Stimulated activated CD4-positive, alpha-beta T cell treated with anti-CD3 and anti-CD28 coated beads, TNF-alpha, amount 100 ng/mL, for 48 hours (primary cell): ENCODE measurements at regions not wholly inside any gene's neighbourhood (a gene's known extent, or its start where the extent isn't known, plus 50 kb on each side); places are given as distances from the start of the nearest gene placed in this dataset.

Source experiments
- DNase-seq, 3 donors: peaks; one replicate each; pipeline ENCODE4 v3.0.0-alpha.2; 2020; ENCODE audit warnings: low read depth in 3 of 3

DNA sequence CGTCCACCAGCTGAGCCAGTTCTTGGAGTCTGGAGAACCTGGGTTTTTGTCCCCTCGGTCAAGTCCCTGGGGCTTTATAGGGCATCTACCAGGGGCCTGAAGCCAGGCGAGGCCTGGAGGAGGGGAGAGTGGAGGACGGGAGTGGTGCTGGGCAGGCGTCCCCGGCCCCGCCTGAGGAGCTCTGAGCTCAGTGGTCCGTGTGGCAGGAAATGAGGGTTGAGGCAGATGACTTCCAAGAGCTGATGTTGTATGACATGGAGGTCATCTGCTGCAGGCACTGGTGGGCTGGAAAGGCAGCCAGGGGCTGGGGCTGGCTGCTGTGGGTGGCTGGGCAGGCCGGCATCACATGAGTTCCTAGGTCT, 118.5 kb upstream of the HS6ST1 start:
- DNase-seq = no peak

DNA sequence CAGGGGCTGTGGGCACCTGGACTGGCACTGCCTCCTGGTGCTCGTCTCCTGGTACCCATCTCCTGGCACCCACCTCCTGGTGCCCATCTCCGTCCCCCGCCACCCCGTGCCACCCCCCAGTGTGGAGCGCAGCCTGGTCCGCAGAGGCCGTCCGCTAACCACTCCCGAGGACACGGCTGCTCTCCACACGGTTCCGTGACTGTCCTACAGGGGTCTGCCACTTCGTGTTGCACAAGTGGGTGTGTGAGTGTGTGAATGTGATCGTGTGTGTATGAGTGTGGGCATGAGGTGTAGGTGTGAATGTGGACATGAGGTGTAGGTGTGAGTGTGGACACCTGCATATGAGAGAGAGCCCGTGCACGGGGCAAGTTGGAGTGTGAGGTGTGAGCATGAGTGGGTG, 119.4 kb upstream of the HS6ST1 start:
- no peak for DNase-seq

DNA sequence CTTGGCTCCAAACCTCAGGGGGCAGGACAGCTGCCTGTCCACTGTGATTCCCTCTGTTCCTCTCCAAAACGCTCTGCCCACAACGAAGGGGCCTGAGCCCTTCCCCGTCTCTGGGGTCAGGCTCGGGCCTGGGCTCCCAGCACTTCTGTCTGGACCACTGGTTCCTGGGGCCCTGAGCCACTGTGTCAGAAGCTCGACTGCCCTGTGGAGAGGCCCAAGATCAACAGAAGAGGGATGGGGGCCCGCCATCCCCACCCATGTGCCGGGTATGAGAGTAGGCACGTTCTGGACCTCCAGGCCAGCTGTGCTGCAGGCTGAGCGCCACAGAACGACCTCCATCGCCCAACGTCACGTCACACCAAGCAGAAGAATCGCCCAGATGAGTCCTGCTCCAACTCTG, 119.9 kb upstream of the HS6ST1 start:
- DNase-seq = no peak

DNA sequence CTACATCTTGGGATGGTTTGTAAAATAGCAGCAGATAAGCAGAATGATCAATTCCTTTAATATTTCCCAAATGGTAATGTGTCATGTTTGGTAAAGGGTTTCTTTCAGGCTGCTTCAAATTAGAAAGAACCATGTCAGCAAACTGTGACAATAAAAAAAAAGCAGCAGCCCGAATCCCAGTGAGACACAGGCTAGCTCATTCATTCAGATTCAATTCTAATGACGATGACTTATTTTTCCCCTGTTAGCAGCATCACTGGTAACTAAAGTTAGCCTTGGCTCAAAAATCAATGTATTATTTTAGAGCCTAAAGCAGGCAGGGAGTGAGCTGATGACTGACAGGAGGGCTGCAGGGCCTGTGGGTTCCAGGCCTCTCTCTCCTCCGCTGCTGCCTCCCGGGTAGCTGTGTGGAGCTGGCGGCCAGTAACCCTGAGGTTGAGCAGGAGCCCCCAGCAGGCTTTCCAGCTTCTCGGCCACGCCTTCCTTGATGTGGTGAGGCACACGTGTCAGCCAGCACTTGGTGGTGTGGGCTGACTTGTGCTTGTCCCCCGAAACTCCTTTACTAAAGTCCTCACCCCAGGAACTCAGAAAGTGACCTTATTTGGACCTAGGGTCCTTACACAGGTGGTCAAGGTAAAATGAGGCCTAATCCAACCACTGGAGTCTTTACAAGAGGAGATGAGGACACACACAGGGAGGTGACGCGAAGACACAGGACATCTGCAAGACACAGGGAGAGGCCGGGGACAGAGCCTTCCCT, 120.5 kb upstream of the HS6ST1 start:
- DNase-seq = no peak

- no peak for DNase-seq
Measured at GRCh38 chr2:128439791-128440665, 121.4 kb upstream of the HS6ST1 start.

GRCh38 chr2:128440666-128441340, 122.1 kb upstream of the HS6ST1 start:
- no peak for DNase-seq

DNA sequence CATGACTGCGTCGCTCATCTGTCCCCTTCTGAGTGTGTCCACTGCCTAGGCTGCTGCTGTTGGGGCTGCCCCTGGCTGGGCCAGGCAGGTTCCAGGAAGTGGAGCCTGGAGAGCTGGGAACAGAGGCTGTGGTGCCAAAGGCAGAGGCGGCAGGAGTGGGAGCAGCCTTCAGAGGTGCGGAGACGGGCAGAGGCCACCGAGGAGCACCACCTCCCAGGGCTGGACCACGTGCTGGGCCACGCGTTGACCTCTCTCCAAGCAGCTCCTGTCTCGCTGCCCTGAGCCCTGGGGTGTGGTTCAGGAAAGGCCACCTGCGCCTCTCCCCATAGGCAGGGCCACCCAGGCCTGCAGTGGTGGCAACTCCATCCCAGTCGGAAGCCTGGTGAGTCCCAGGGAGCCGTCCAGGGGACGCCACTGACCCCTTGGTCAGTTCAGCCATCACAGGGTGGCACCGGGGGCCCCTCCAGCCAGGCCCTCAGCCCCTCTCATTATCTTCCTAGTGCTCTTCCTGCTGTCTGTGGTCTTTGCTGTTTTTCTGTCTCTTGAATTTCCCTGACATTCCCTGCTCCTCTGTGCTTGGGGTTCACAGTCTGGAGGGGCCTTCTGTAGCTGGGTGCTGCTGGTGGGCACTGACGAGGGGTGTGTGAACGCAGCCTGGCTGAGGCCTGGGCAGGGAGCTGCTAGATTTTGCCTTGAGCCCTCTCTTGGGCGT, 122.8 kb upstream of the HS6ST1 start:
- no peak for DNase-seq

- no peak for DNase-seq
Measured at GRCh38 chr2:128442053-128442751, 123.5 kb upstream of the HS6ST1 start.

DNA sequence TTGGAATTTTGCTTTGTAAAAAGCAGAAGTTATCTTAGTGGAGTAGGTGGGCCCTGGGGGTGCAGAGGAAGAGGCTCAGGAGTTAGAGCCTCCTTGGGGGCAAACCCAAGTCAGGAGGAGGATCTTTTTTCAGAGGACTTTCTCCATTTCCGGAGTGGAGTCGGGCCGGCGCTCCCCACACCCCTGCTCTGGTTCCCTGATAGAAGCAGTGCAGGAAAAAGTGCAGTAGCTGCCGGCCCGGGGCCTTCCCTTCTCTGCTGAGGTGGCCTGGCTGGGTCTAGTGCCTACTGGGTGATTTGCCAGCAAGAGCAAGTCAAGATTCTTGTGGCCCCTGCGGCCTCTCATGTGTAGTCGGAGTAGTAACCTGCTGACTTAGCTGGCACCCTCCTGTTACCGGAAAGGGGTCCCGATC, 124.2 kb upstream of the HS6ST1 start:
- no peak for DNase-seq

GRCh38 chr2:128444121-128444771, 125.6 kb upstream of the HS6ST1 start:
- no peak for DNase-seq

DNA sequence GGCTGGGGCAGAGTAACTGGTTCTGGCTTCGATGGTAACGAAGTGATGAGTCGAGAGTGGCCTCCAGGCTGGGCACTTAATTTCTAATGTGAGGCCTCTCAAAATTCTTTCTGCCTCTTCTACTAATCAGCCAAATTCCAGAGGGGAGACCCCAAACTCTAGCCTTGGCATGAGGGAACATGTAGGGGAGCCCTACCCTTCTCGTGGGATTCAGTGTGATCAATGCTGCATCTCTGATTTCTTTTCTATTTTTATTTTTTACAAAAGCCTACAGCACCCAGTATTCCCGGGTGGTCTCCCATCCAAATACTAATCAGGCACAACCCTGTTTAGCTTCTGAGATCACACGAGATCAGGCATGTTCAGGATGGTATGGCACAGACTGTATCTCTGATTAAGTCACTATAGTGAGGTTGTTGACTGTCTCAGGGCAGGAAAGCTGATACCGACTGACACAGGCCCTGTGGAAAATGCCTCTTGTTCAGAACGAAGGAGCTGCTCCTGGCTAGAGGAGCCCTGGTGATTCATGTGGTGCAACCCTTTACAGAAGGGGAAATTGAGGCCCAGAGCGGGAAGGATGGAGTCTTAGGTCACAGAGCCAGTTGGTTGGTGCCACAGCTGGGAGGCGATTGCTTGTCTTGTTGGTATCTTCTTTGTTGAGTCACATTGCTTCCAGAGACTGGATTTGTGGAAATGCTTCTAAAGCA, 126.3 kb upstream of the HS6ST1 start:
- DNase-seq = no peak

DNA sequence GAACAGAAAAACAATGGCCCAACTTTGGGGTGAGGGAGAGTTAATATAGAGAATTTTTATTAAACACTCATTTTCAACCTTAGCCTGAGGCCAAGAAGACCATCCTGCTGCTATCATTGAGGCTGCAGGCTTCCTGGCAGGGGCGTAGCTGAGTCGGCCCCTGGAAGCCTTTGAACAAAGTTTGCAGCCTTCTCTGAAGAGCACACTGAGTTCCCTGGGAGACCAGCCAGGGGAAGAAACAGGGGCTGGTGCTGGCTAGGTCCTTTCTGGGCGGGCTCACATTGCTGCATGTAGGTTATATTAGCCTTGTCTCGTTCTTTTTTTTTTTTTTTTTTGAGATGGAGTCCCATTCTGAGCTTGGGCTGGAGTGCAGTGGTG, 126.8 kb upstream of the HS6ST1 start:
- no peak for DNase-seq

DNA sequence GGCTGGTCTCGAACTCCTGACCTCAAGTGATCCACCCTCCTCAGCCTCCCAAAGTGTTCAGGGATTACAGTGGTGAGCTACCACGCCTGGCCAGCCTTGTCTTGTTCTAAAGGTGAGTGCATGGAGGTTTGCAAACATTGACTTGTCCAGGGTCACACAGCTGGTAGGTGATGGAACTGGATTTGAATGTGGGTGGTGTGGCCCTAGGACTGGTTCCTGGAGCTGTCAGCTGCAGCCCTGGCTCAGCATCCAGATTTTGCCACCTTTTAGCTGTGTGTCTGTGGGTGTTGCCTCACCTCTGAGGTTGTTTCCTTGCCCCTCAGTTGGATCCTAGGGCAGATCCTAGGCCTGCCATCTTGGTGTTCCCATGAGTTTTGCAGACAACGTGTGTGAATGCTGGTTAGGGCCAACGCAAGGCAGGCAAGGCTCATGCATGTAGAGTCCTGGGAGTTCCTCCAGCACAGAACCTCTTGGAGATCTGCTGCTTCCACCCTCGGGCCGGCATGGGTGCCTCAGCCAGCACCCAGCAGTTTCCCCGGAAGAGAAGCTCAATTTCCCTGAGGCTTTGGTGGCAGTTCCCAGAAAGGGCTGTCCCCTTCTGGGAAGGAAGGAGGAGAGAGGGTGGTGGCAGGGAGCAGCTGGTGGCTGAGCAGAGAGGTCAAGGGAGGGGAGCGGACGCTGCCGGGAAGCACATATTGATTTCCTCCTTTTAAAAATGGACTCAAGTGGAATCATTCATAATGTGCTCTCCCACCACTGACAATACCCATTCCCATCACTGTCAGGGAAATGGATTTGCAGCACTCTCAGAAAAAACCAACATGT, 127.6 kb upstream of the HS6ST1 start:
- DNase-seq = no peak

GRCh38 chr2:128446874-128447537, 128.3 kb upstream of the HS6ST1 start:
- no peak for DNase-seq

DNA sequence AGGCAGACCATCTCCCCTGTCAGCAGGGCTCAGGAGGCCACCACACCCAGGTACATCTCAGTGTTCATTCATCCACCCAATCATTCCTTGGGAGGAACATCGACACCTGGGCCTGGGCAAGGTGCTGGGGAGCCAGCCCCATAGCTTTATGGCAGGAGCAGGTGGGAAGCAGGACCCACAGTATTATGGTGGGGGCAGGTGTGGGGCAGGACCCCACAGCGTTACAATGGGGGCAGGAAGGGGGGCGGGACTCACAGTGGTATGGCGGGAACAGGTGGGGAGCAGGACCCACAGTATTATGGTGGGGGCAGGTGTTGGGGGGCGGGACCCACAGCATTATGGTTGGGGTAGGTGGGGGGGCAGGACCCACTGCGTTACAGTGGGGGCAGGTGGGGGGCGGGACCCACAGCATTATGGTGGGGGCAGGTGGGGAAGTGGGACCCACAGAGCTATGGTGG, 128.9 kb upstream of the HS6ST1 start:
- DNase-seq = no peak

DNA sequence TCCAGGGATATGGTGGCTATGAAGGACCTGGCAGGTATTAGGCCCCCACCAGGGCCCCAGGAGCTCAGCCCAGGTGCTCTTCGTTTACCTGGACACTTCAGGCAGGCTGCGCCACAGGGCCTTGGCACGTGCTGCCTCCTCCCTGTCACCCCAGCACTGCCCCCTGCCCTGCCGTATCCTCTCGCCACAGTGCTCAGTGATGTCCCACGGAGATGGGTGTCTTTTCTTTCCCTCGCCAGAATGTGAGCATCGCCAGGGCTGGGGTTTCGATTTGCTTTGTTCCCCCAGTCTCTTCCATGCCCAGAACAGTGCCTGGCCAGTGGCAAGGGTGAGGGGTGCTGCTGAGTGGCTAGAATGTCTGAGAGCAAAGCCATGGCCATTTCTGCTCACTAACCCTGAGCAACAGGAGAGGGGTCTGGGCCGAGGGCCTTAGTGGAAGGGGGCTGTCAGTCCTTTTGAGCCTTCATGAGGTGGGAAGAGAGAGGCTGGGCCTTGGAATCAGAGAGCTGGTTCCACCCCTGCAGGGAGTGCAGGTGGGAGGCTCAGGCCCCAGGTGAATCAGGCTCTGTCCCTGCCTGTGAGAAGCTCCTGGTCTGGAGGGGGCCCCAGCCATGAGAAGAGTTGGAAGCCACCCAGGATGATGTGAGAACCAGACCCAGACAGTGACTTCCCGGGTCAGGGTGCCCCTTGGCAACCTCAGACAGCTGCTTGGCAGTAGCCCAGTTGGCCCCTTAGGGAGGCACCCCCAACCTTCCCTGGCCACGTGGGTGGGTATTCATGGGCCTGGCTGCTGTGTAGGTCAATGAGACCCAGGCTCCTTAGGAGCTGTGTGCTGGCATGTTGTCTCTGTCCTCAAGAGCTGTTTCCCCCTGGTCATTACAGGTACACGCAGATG, 129.9 kb upstream of the HS6ST1 start:
- DNase-seq = no peak

DNA sequence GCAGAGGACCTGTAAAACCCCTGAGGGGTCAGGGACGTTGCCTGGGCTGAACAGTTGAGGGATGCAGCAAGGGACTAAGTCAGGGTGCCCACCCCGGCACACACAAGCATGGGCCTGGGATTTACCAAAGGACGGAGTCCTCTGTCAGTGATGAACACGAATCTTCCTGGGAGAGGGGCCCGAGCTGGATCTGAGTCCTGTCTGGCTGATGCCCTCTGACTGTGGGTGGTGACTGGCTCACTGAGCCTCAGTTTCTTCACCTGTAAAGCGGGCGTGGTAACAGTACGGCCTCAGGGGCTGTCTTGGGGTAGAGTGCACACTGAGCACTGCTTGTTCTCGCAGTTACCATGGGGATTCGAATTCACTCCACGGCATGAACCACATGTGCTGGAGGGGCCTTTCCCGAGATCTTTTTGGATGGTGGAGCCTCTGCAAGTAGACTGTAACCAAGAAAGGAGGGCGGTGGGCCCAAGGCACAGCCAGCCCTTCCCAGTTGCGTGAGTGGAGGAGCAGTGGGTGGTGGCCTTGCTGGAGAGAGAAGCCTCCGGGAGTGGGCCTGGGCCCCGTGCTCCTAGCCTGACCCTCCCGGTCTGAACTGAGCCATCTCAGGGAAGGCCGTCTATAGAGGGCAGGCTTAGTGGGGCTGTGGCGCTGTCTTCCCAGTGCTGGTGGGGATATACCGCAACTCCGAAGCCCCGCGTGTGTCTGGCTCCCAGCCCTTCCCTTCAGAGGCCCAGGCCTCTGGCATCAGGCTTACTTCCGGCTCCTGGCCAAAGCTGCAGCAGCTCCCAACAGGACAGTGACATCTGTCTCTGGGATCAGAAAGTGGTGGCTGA, 130.8 kb upstream of the HS6ST1 start:
- DNase-seq = no peak
